NCI-H446 (cell line): ENCODE measurements at regions not wholly inside any gene's neighbourhood (a gene's known extent, or its start where the extent isn't known, plus 50 kb on each side); places are given as distances from the start of the nearest gene placed in this dataset.
"Not testable (repeated sequence)": the region's sequence is repeated elsewhere in the genome, so short reads cannot be mapped to it uniquely, and the experiment has no call there.

Experiments
- DNase-seq, 2 experiments: peaks; one replicate each; lab custom pipeline; 2025; lab: John Stamatoyannopoulos, UW

DNA sequence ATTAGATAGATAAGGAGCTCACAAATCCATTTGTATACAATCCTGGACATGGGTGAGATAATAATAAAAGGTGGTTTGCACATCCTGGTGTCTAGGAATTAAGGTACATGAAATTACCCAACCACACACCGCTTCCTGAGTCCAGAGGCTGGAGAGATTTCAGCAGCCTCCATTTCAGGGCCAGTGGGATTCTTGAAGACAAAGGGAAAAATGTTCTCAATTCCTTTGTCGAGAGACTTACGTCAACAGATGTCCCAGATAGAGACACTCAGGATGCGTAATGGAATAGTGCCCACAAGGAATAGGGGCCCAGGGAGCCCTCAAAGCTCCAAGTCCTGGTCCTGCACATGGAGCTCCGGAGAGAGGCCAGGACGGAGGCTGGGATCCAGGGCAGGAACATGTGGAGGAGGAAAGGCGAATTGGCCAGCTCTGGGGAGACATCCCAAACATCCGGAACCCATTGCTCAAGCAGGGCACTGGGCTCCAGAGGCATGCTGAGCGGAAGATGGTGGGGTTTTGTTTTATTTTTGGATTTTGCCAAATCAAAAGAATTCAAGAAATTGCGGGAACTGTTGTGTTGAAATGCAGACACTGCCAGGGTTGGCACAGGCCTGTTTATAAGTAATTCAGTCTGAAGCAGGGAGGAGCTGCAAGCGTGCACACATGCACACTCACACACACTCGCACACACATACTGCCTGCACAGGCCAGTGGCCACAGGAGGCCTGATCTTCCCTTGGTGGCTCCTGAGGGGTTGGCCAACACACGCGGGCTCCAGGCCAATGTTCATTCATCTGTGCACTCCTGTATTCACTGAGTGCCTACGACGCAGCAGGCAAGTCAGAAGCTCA, 97.2 kb downstream of the NOG start:
- DNase-seq: peak; percentile 84 to 92

GRCh38 chr17:56694825-56695224, 101.3 kb downstream of the NOG start:
- DNase-seq: no peak

GRCh38 chr17:56697190-56697589, 103.7 kb downstream of the NOG start:
- DNase-seq: peak; percentile 65 to 85

DNA sequence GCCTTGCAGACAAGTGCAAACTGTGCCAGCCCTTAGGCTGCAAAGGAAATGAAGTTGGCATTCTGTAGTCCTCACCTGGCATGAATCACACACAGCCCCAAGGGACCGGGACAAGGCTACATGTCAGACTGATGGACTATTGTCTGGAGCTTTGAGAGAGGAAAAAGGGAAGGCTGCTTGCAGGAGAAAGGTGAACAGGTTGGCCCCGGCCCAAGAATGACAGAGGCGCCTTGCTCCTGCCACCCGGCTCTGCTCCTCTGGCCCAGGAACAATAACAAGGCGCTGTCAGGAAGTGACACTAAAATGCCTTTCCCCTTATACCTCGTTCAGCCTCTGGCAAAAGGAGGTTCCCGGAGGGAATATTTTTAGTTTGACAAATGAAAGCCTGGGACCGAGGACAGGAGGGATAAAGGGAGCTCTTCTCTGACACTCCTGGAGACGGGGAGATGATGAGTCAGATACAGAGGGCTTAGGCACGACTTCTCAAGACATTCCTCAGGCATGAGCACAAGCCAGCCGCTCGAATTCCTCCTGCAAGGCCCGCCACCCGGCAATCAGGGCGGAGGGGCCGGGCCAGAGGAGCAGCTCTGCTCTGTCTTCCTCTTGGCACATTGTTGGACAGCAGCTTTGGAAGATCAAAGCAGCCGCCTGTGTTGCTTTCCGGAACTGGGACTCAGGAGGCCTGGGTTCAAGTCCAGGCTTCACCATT, 105.8 kb downstream of the NOG start:
- peak in 1 of 2 experiments; percentile 65 for DNase-seq

- no peak for DNase-seq
These were observed 107.5 kb downstream of the NOG start for GRCh38 chr17:56700919-56701420.

DNA sequence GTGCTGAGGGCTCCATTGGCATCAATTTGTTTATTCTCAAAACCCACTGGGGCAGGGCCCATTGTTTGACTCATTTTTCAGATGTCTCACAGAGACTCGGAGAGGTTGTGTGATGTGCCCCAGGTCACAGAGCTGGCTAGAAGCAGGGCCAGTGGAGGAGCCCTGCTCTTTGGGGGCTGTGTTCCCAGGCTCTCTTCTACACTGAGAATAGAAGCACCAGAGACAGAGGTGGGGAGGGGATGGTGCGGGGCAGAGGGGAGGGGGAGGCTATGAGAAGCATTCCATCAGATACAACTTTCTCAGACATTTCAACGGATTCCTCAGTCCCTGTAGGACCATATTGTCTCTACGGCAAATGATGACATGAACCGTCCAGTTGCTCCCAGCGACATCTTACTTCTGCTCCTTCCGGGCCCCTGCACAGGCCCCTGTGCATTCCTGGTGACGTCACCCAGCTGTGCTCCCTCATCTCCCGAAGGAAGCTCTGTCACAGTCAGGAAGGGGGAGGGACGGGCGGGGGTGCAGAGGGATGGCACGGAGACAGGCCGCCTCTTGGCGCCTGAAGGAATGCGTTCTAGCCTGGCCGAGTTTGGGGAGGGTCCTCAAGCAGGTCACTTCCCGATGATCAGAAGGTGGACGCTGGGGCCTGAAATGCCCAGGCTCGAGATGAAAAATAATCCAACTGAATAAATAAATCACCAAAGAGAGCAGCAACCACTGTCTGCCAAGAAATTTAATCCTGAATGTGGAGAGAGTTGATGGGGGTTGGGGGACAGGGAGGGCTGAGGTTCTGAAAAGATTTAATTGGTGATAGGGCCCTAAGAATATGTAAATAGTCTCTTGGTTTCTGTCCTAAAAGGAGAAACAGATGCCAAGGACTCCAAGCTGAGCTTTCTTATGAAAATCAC, 114.1 kb downstream of the NOG start:
- DNase-seq: no peak

- DNase-seq: no peak
These were observed 114.7 kb downstream of the NOG start for GRCh38 chr17:56708220-56708558.

GRCh38 chr17:56708670-56709410, 115.3 kb downstream of the NOG start:
- DNase-seq: no peak

DNA sequence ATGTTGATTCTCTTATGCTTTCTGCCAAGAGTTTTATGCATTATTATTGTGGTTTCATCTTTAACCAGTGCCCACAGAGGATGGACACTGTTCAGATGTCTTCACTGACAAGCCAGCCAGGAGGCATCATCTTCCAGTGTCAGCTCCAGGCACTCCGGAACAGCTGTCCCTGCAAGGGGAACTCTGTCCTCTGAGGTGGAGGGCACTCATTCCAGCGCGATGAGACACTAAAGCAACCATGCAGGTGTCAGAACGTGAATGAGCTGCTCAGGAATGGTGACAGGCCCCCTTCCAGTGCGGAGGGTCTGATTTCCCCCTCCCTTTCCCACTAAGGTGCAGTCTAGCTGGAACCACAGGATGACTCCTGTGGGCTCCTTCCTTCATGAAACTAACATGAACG, 117.5 kb downstream of the NOG start:
- DNase-seq: no peak

DNA sequence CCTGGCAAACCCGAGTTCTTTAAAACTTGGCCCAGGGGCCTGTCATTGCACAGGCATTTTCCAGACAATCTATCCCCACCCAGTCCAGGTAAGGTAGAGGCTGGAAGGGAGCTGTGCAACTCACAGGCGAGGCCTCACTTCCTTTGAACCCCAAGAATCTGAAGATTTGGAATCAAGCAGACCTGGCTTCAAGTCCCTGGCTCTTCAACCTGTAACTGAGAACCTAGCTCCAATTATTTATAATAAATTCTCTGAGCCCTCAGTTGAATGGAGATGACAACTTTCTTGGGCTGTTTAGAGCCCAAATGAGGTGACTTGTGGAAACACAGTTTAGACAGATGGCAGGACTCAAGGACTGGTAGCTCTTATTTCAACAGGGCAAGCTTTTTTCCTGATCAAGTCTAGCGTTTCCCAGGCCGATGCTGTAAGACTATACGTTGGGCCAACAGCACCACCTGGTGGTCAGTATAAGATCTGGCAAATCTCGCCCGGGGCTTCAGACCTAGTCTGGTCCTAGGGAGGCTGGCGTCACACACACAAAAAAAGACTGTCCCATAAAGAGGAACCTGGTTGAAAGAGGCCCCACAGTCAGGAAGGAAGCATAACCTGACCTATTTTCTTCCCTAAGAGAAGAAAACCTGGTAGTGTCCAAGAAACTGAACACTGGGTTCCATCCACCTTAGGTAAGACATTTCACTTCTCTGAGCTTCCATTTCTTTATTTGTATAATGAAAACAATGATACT, 117.9 kb downstream of the C17orf67 start:
- peak; percentile 75 to 89 for DNase-seq

DNA sequence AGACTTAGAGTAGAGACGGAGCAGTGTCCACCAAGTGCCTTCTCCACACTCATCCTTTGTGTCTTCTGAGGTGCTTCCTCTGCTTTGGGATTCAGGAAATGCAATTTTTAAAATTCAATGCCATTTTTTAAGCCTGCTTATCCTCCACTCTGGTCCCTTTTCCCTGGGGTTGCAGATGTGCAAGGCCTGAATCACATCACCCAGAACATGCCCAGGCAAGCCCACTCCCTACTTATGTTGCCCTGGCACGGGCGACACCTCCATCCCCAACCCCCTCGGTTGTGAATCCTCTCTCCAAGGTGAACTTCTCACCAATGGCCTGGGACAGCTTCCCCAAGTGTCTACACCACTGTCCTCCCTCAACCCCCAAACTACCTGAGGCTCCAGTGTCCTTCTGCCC, 116.2 kb downstream of the C17orf67 start:
- DNase-seq: no peak

DNA sequence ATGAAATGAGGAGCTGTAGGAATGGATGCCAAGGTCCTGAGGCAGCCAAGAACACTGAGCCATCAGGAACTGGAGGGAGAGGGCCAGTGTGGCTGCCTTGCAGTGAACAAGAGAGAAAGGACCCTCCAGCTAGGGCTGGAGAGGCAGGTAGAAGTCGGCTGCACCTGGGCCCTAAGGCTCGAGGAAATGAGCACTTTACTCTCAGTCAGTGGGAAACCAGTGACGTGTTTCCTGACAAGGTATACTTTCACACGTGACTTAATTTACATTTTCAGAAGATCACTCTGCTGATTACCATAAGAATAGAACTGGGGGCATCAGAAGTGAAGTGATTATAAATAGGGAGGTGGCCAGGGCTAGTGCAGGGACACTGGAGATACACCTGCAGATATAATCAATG, 115.2 kb downstream of the C17orf67 start:
- DNase-seq: no peak

- DNase-seq: no peak
These were observed 110.3 kb downstream of the C17orf67 start for GRCh38 chr17:56723421-56723820.

DNA sequence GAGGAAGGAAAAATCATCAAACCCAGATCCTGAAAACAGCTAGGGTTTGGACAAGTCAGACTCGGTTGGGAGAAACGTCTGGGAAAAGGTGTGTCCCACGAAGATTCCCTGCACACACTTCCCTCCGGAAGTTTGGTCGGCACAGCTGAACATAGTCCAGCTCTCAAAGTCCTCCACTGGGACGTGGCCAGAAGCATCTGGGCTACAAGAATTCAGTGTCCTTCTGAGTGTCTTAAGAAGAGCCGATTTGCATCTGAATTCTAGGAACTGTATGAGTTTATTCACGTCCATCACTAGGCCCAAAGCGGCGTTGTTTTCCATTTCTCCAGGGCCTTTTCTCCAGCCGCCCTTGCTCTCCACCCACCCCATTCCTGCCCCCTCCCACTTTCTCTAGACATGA, 109.1 kb downstream of the C17orf67 start:
- no peak for DNase-seq

GRCh38 chr17:56725144-56725543, 108.6 kb downstream of the C17orf67 start:
- no peak for DNase-seq

- no peak for DNase-seq
These were observed 105.7 kb downstream of the C17orf67 start for GRCh38 chr17:56727876-56728617.

- DNase-seq: not testable (repeated sequence)
These were observed 102.6 kb downstream of the C17orf67 start for GRCh38 chr17:56731096-56731495.

DNA sequence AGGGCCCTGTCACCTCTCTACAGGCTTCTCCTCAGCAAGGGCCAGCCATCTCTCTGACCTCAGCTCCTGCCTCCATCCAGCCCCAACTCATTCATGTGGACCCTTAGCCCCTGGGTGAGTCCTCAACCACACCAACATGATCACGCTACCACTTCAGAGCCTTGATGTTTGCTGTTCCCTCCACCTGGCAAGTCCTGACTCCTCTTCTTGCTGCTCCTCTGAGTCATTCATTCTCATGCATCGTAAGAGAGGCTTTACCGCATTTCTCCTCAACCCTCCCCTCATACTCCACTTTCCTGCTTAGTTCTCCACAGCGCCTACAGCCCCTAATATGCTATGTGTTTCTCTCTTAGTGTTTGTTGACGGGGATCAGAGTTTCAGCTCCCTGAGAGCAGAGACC, 99.9 kb downstream of the C17orf67 start:
- DNase-seq: no peak

GRCh38 chr17:56735842-56736241, 97.9 kb downstream of the C17orf67 start:
- DNase-seq: no peak
